IMR-90 (cell line): ENCODE measurements at regions not wholly inside any gene's neighbourhood (a gene's known extent, or its start where the extent isn't known, plus 50 kb on each side); places are given as distances from the start of the nearest gene placed in this dataset.

Experiments used
- ATAC-seq: fragments of 200-7000 bp; cut with Tn5 transposase; 2 replicates; pipeline ENCODE4 v1.9.1; 2020; ENCODE audit warnings: low read depth, mild to moderate bottlenecking, moderate library complexity
- BruUV-seq: library from RNA; stranded (reverse); fragments of 400-500 nt; replicated peaks from 2 replicates; lab custom pipeline; 2021; lab: Mats Ljungman, UMichigan
- CTCF ChIA-PET: fragments of 300-600 bp; formaldehyde crosslinking; extraction: SDS; loops from one replicate; lab custom pipeline; 2021; ENCODE audit warnings: antibody characterized with exemption; lab: Yijun Ruan, JAX
- POLR2A ChIA-PET: fragments of 300-600 bp; sonication (Branson Sonifier 250); formaldehyde crosslinking; loops from one replicate; lab custom pipeline; 2022; ENCODE audit warnings: antibody characterized with exemption; ENCODE audit not compliant: unreplicated experiment; lab: Charles Lee
- DNase-seq: peaks from one replicate; pipeline ENCODE4 v3.0.0; 2013
- H2AFZ ChIP-seq: replicated peaks from 2 replicates; pipeline ENCODE3; 2013; ENCODE audit warnings: low read length, mild to moderate bottlenecking; ENCODE audit not compliant: poor library complexity
- H2AK5ac ChIP-seq: 2 replicates; pipeline ENCODE4 v1.6.1; 2013; ENCODE audit warnings: low read depth, low read length, inconsistent platforms
- H2AK9ac ChIP-seq: replicated peaks from 2 replicates; pipeline ENCODE3; 2013; ENCODE audit warnings: mild to moderate bottlenecking, low read depth, low read length, moderate library complexity; ENCODE audit not compliant: poor library complexity
- H2BK120ac ChIP-seq: 2 replicates; pipeline ENCODE4 v1.6.1; 2013; ENCODE audit warnings: low read depth, low read length, inconsistent platforms
- H2BK15ac ChIP-seq: 3 replicates; pipeline ENCODE4 v1.6.1; 2013; ENCODE audit warnings: low read depth, low read length, inconsistent platforms
- H2BK20ac ChIP-seq: 2 replicates; pipeline ENCODE4 v1.6.1; 2013; ENCODE audit warnings: low read depth, mild to moderate bottlenecking, inconsistent platforms, low read length, moderate library complexity
- H2BK5ac ChIP-seq: 2 replicates; pipeline ENCODE4 v1.6.1; 2013; ENCODE audit warnings: mild to moderate bottlenecking, low read depth, low read length, inconsistent platforms; ENCODE audit not compliant: poor library complexity, severe bottlenecking
- H3K14ac ChIP-seq: replicated peaks from 2 replicates; pipeline ENCODE4 v1.6.1; 2013; ENCODE audit warnings: low read depth, low read length, inconsistent platforms
- H3K18ac ChIP-seq: 2 replicates; pipeline ENCODE4 v1.6.1; 2013; ENCODE audit warnings: low read depth, low read length, control low read depth
- H3K23ac ChIP-seq: 2 replicates; pipeline ENCODE4 v1.6.1; 2013; ENCODE audit warnings: low read depth, low read length, inconsistent platforms
- H3K27ac ChIP-seq: 2 replicates; pipeline ENCODE4 v1.5.1; 2013; ENCODE audit warnings: mild to moderate bottlenecking, control low read depth, low read length; ENCODE audit not compliant: insufficient read depth
- H3K27me3 ChIP-seq: 2 replicates; pipeline ENCODE4 v1.6.1; 2013; ENCODE audit warnings: low read length; ENCODE audit not compliant: control insufficient read depth, insufficient read depth
- H3K36me3 ChIP-seq: 2 replicates; pipeline ENCODE4 v1.6.1; 2013; ENCODE audit warnings: low read length, mixed read lengths; ENCODE audit not compliant: control insufficient read depth, insufficient read depth
- H3K4ac ChIP-seq: 2 replicates; pipeline ENCODE4 v1.6.1; 2013; ENCODE audit warnings: low read depth, low read length, inconsistent platforms
- H3K4me1 ChIP-seq: 2 replicates; pipeline ENCODE4 v1.6.1; 2013; ENCODE audit warnings: low read length, mixed read lengths; ENCODE audit not compliant: control insufficient read depth, insufficient read depth
- H3K4me2 ChIP-seq: 2 replicates; pipeline ENCODE4 v1.6.1; 2013; ENCODE audit warnings: low read depth, mild to moderate bottlenecking, control low read depth, low read length, moderate library complexity
- H3K4me3 ChIP-seq: 2 replicates; pipeline ENCODE4 v1.5.1; 2013; ENCODE audit warnings: low read depth, mild to moderate bottlenecking, control low read depth, low read length, moderate library complexity; ENCODE audit not compliant: insufficient read depth
- H3K56ac ChIP-seq: 2 replicates; pipeline ENCODE4 v1.6.1; 2013; ENCODE audit warnings: low read length, inconsistent platforms; ENCODE audit not compliant: insufficient read depth; ENCODE audit errors: extremely low read depth
- H3K79me1 ChIP-seq, 2 experiments: 2 replicates each; pipeline ENCODE4 v1.6.1; 2013; ENCODE audit warnings: low read length in 2 of 2, inconsistent platforms in 1 of 2, low read depth in 1 of 2
- H3K9ac ChIP-seq: 2 replicates; pipeline ENCODE4 v1.6.1; 2013; ENCODE audit warnings: low read depth, low read length, control low read depth
- H3K9me1 ChIP-seq: 2 replicates; pipeline ENCODE4 v1.6.1; 2013; ENCODE audit warnings: low read length, inconsistent platforms; ENCODE audit not compliant: insufficient read depth
- H3K9me3 ChIP-seq: 2 replicates; pipeline ENCODE4 v1.6.1; 2013; ENCODE audit warnings: low read length; ENCODE audit not compliant: control insufficient read depth, insufficient read depth
- H4K20me1 ChIP-seq: 2 replicates; pipeline ENCODE4 v1.6.1; 2013; ENCODE audit warnings: low read length, inconsistent platforms; ENCODE audit not compliant: insufficient read depth
- H4K5ac ChIP-seq: 2 replicates; pipeline ENCODE4 v1.6.1; 2013; ENCODE audit warnings: mild to moderate bottlenecking, low read depth, low read length, control low read depth
- H4K8ac ChIP-seq, 2 experiments: 2 replicates each; pipeline ENCODE4 v1.6.1; 2013; ENCODE audit warnings: low read depth in 2 of 2, low read length in 2 of 2, control low read depth in 1 of 2, inconsistent platforms in 1 of 2
- H4K91ac ChIP-seq: 2 replicates; pipeline ENCODE4 v1.6.1; 2013; ENCODE audit warnings: low read depth, low read length, inconsistent platforms; ENCODE audit not compliant: insufficient read depth
- BHLHE40 ChIP-seq: fragments of 150-350 bp; IDR thresholded peaks from 2 replicates; pipeline ENCODE4 v1.6.1; 2016; ENCODE audit warnings: mild to moderate bottlenecking, low read depth, low read length
- CEBPB ChIP-seq: IDR thresholded peaks from 2 replicates; pipeline ENCODE4 v1.6.1; 2012; ENCODE audit warnings: low read depth, low read length, improper control_type of control experiment
- CHD1 ChIP-seq: IDR thresholded peaks from 2 replicates; pipeline ENCODE4 v1.6.1; 2012; ENCODE audit warnings: low read depth, low read length, improper control_type of control experiment
- CTCF ChIP-seq: conservative IDR thresholded peaks from 2 replicates; pipeline ENCODE4 v1.5.1; 2012; ENCODE audit warnings: mild to moderate bottlenecking, low read depth, low read length, improper control_type of control experiment
- ELK1 ChIP-seq: fragments of 150-350 bp; IDR thresholded peaks from 2 replicates; pipeline ENCODE4 v1.6.1; 2016; ENCODE audit warnings: low read depth, mild to moderate bottlenecking, low read length, moderate library complexity, borderline replicate concordance
- FOS ChIP-seq: fragments of 150-350 bp; IDR thresholded peaks from 2 replicates; pipeline ENCODE4 v1.6.1; 2016; ENCODE audit warnings: low read depth, low read length
- MAFK ChIP-seq: IDR thresholded peaks from 2 replicates; pipeline ENCODE4 v1.6.1; 2012; ENCODE audit warnings: low read depth, low read length, improper control_type of control experiment
- MAZ ChIP-seq: IDR thresholded peaks from 2 replicates; pipeline ENCODE4 v1.6.1; 2012; ENCODE audit warnings: low read depth, mild to moderate bottlenecking, low read length, improper control_type of control experiment, moderate library complexity, borderline replicate concordance
- NFE2L2 ChIP-seq: fragments of 150-350 bp; IDR thresholded peaks from 2 replicates; pipeline ENCODE4 v1.6.1; 2016; ENCODE audit warnings: low read depth, mild to moderate bottlenecking, low read length
- RAD21 ChIP-seq: IDR thresholded peaks from 2 replicates; pipeline ENCODE4 v1.6.1; 2012; ENCODE audit warnings: low read length, improper control_type of control experiment
- RCOR1 ChIP-seq: IDR thresholded peaks from 2 replicates; pipeline ENCODE4 v1.6.1; 2012; ENCODE audit warnings: mild to moderate bottlenecking, low read length, improper control_type of control experiment; ENCODE audit not compliant: insufficient replicate concordance
- RFX5 ChIP-seq: IDR thresholded peaks from 2 replicates; pipeline ENCODE4 v1.8.0; 2012; ENCODE audit warnings: low read depth, mild to moderate bottlenecking, low read length, moderate library complexity
- SMC3 ChIP-seq: fragments of 150-350 bp; IDR thresholded peaks from 2 replicates; pipeline ENCODE4 v1.6.1; 2016; ENCODE audit warnings: low read depth, mild to moderate bottlenecking, antibody characterized with exemption, low read length, moderate library complexity
- USF2 ChIP-seq: fragments of 150-350 bp; IDR thresholded peaks from 2 replicates; pipeline ENCODE4 v1.6.1; 2017; ENCODE audit warnings: mild to moderate bottlenecking, antibody characterized with exemption, low read length, low read depth
- WGBS, 2 experiments: methylation state at CpG; one replicate each; pipeline versions ENCODE4 v1.1.5 to v1.1.7; 2013; ENCODE audit warnings: missing lambda C conversion rate in 2 of 2; ENCODE audit not compliant: insufficient read length in 1 of 2; ENCODE audit errors: extremely low coverage in 2 of 2; 5-methylcytosine and 5-hydroxymethylcytosine counted together
- dilution Hi-C: fragments of 300-500 bp; cut with HindIII; formaldehyde crosslinking; loops from one replicate; pipeline ENCODE4 v1.14.3; 2018; ENCODE audit warnings: low sequenced_read_pairs; ENCODE audit not compliant: unreplicated experiment
- in situ Hi-C: fragments of 300-500 bp; cut with MboI; formaldehyde crosslinking; loops from 3 replicates; pipeline ENCODE4 v1.14.3; 2019; ENCODE audit warnings: low sequenced_read_pairs, inconsistent platforms, mixed read lengths
- intact Hi-C: fragments of 100-400 bp; cut with micrococcal nuclease; formaldehyde crosslinking; loops from 2 replicates; pipeline ENCODE4 v1.10.0; 2022

GRCh38 chr10:7026818-7027217 lies 384.0 kb downstream of the SFMBT2 start:
- Histone ChIP-seq H4K91ac (no peak overlapping the region), H2AK5ac (no peak overlapping the region), H4K20me1 (no peaks in the 10 kb centered on the region), H2BK20ac (no peak overlapping the region), H3K14ac (no peak overlapping the region), H2AK9ac (no peak overlapping the region), H2BK120ac (no peak overlapping the region), H2AFZ (no peak overlapping the region), H4K8ac (no peak overlapping the region), H3K4ac (no peak overlapping the region), H3K23ac (no peak overlapping the region), H3K27ac (no peak overlapping the region), H4K5ac (no peak overlapping the region), H3K9me3 (no peaks in the 10 kb centered on the region), H3K79me1 (no peaks in the 10 kb centered on the region), H2BK15ac (no peak overlapping the region), H3K36me3 (no peaks in the 10 kb centered on the region), H3K4me3 (no peak overlapping the region), H3K9me1 (no peaks in the 10 kb centered on the region; the same call in 1 of the 2 replicates), H3K18ac (no peak overlapping the region), H3K4me2 (no peak overlapping the region), H3K9ac (no peak overlapping the region), H3K27me3 (no peaks in the 10 kb centered on the region), H3K4me1 (no peaks in the 10 kb centered on the region), H3K56ac (no peak overlapping the region), H2BK5ac (no peak overlapping the region)
- no peak for TF ChIP-seq MAFK
- TF ChIP-seq USF2: no peak
- no peak for TF ChIP-seq RAD21
- no peak for TF ChIP-seq CHD1
- no peak for TF ChIP-seq RCOR1
- no peak for TF ChIP-seq BHLHE40
- TF ChIP-seq RFX5: no peak
- no peak for TF ChIP-seq NFE2L2
- TF ChIP-seq MAZ: no peak
- no peak for TF ChIP-seq CEBPB
- TF ChIP-seq FOS: no peak
- TF ChIP-seq CTCF: no peak
- no peak for TF ChIP-seq SMC3
- TF ChIP-seq ELK1: no peak
- dilution Hi-C loops: no loop called here
- CTCF ChIA-PET: no interaction called here
- ATAC-seq (no peak), DNase-seq (no peak)
- no CpG with 5 or more reads among the region's 4 CpGs for WGBS, 2 experiments
- POLR2A ChIA-PET: no interaction called here
- no TSS peak for BruUV-seq
- intact Hi-C loops: no loop called here
- in situ Hi-C loops: no loop called here
